IMR-90 (cell line): ENCODE measurements at regions not wholly inside any gene's neighbourhood (a gene's known extent, or its start where the extent isn't known, plus 50 kb on each side); places are given as distances from the start of the nearest gene placed in this dataset.

Source experiments
- ATAC-seq: fragments of 200-7000 bp; cut with Tn5 transposase; 2 replicates; pipeline ENCODE4 v1.9.1; 2020; ENCODE audit warnings: low read depth, mild to moderate bottlenecking, moderate library complexity
- BruUV-seq: library from RNA; stranded (reverse); fragments of 400-500 nt; replicated peaks from 2 replicates; lab custom pipeline; 2021; lab: Mats Ljungman, UMichigan
- CTCF ChIA-PET: fragments of 300-600 bp; formaldehyde crosslinking; extraction: SDS; loops from one replicate; lab custom pipeline; 2021; ENCODE audit warnings: antibody characterized with exemption; lab: Yijun Ruan, JAX
- POLR2A ChIA-PET: fragments of 300-600 bp; sonication (Branson Sonifier 250); formaldehyde crosslinking; loops from one replicate; lab custom pipeline; 2022; ENCODE audit warnings: antibody characterized with exemption; ENCODE audit not compliant: unreplicated experiment; lab: Charles Lee
- DNase-seq: peaks from one replicate; pipeline ENCODE4 v3.0.0; 2013
- H2AFZ ChIP-seq: replicated peaks from 2 replicates; pipeline ENCODE3; 2013; ENCODE audit warnings: low read length, mild to moderate bottlenecking; ENCODE audit not compliant: poor library complexity
- H2AK5ac ChIP-seq: 2 replicates; pipeline ENCODE4 v1.6.1; 2013; ENCODE audit warnings: low read depth, low read length, inconsistent platforms
- H2AK9ac ChIP-seq: replicated peaks from 2 replicates; pipeline ENCODE3; 2013; ENCODE audit warnings: mild to moderate bottlenecking, low read depth, low read length, moderate library complexity; ENCODE audit not compliant: poor library complexity
- H2BK120ac ChIP-seq: 2 replicates; pipeline ENCODE4 v1.6.1; 2013; ENCODE audit warnings: low read depth, low read length, inconsistent platforms
- H2BK15ac ChIP-seq: 3 replicates; pipeline ENCODE4 v1.6.1; 2013; ENCODE audit warnings: low read depth, low read length, inconsistent platforms
- H2BK20ac ChIP-seq: 2 replicates; pipeline ENCODE4 v1.6.1; 2013; ENCODE audit warnings: low read depth, mild to moderate bottlenecking, inconsistent platforms, low read length, moderate library complexity
- H2BK5ac ChIP-seq: 2 replicates; pipeline ENCODE4 v1.6.1; 2013; ENCODE audit warnings: mild to moderate bottlenecking, low read depth, low read length, inconsistent platforms; ENCODE audit not compliant: poor library complexity, severe bottlenecking
- H3K14ac ChIP-seq: replicated peaks from 2 replicates; pipeline ENCODE4 v1.6.1; 2013; ENCODE audit warnings: low read depth, low read length, inconsistent platforms
- H3K18ac ChIP-seq: 2 replicates; pipeline ENCODE4 v1.6.1; 2013; ENCODE audit warnings: low read depth, low read length, control low read depth
- H3K23ac ChIP-seq: 2 replicates; pipeline ENCODE4 v1.6.1; 2013; ENCODE audit warnings: low read depth, low read length, inconsistent platforms
- H3K27ac ChIP-seq: 2 replicates; pipeline ENCODE4 v1.5.1; 2013; ENCODE audit warnings: mild to moderate bottlenecking, control low read depth, low read length; ENCODE audit not compliant: insufficient read depth
- H3K27me3 ChIP-seq: 2 replicates; pipeline ENCODE4 v1.6.1; 2013; ENCODE audit warnings: low read length; ENCODE audit not compliant: control insufficient read depth, insufficient read depth
- H3K36me3 ChIP-seq: 2 replicates; pipeline ENCODE4 v1.6.1; 2013; ENCODE audit warnings: low read length, mixed read lengths; ENCODE audit not compliant: control insufficient read depth, insufficient read depth
- H3K4ac ChIP-seq: 2 replicates; pipeline ENCODE4 v1.6.1; 2013; ENCODE audit warnings: low read depth, low read length, inconsistent platforms
- H3K4me1 ChIP-seq: 2 replicates; pipeline ENCODE4 v1.6.1; 2013; ENCODE audit warnings: low read length, mixed read lengths; ENCODE audit not compliant: control insufficient read depth, insufficient read depth
- H3K4me2 ChIP-seq: 2 replicates; pipeline ENCODE4 v1.6.1; 2013; ENCODE audit warnings: low read depth, mild to moderate bottlenecking, control low read depth, low read length, moderate library complexity
- H3K4me3 ChIP-seq: 2 replicates; pipeline ENCODE4 v1.5.1; 2013; ENCODE audit warnings: low read depth, mild to moderate bottlenecking, control low read depth, low read length, moderate library complexity; ENCODE audit not compliant: insufficient read depth
- H3K56ac ChIP-seq: 2 replicates; pipeline ENCODE4 v1.6.1; 2013; ENCODE audit warnings: low read length, inconsistent platforms; ENCODE audit not compliant: insufficient read depth; ENCODE audit errors: extremely low read depth
- H3K79me1 ChIP-seq, 2 experiments: 2 replicates each; pipeline ENCODE4 v1.6.1; 2013; ENCODE audit warnings: low read length in 2 of 2, inconsistent platforms in 1 of 2, low read depth in 1 of 2
- H3K9ac ChIP-seq: 2 replicates; pipeline ENCODE4 v1.6.1; 2013; ENCODE audit warnings: low read depth, low read length, control low read depth
- H3K9me1 ChIP-seq: 2 replicates; pipeline ENCODE4 v1.6.1; 2013; ENCODE audit warnings: low read length, inconsistent platforms; ENCODE audit not compliant: insufficient read depth
- H3K9me3 ChIP-seq: 2 replicates; pipeline ENCODE4 v1.6.1; 2013; ENCODE audit warnings: low read length; ENCODE audit not compliant: control insufficient read depth, insufficient read depth
- H4K20me1 ChIP-seq: 2 replicates; pipeline ENCODE4 v1.6.1; 2013; ENCODE audit warnings: low read length, inconsistent platforms; ENCODE audit not compliant: insufficient read depth
- H4K5ac ChIP-seq: 2 replicates; pipeline ENCODE4 v1.6.1; 2013; ENCODE audit warnings: mild to moderate bottlenecking, low read depth, low read length, control low read depth
- H4K8ac ChIP-seq, 2 experiments: 2 replicates each; pipeline ENCODE4 v1.6.1; 2013; ENCODE audit warnings: low read depth in 2 of 2, low read length in 2 of 2, control low read depth in 1 of 2, inconsistent platforms in 1 of 2
- H4K91ac ChIP-seq: 2 replicates; pipeline ENCODE4 v1.6.1; 2013; ENCODE audit warnings: low read depth, low read length, inconsistent platforms; ENCODE audit not compliant: insufficient read depth
- BHLHE40 ChIP-seq: fragments of 150-350 bp; IDR thresholded peaks from 2 replicates; pipeline ENCODE4 v1.6.1; 2016; ENCODE audit warnings: mild to moderate bottlenecking, low read depth, low read length
- CEBPB ChIP-seq: IDR thresholded peaks from 2 replicates; pipeline ENCODE4 v1.6.1; 2012; ENCODE audit warnings: low read depth, low read length, improper control_type of control experiment
- CHD1 ChIP-seq: IDR thresholded peaks from 2 replicates; pipeline ENCODE4 v1.6.1; 2012; ENCODE audit warnings: low read depth, low read length, improper control_type of control experiment
- FOS ChIP-seq: fragments of 150-350 bp; IDR thresholded peaks from 2 replicates; pipeline ENCODE4 v1.6.1; 2016; ENCODE audit warnings: low read depth, low read length
- MAFK ChIP-seq: IDR thresholded peaks from 2 replicates; pipeline ENCODE4 v1.6.1; 2012; ENCODE audit warnings: low read depth, low read length, improper control_type of control experiment
- MAZ ChIP-seq: IDR thresholded peaks from 2 replicates; pipeline ENCODE4 v1.6.1; 2012; ENCODE audit warnings: low read depth, mild to moderate bottlenecking, low read length, improper control_type of control experiment, moderate library complexity, borderline replicate concordance
- MXI1 ChIP-seq: IDR thresholded peaks from 2 replicates; pipeline ENCODE4 v1.6.1; 2012; ENCODE audit warnings: low read depth, mild to moderate bottlenecking, low read length, moderate library complexity, borderline replicate concordance
- NFE2L2 ChIP-seq: fragments of 150-350 bp; IDR thresholded peaks from 2 replicates; pipeline ENCODE4 v1.6.1; 2016; ENCODE audit warnings: low read depth, mild to moderate bottlenecking, low read length
- POLR2A ChIP-seq: IDR thresholded peaks from 2 replicates; pipeline ENCODE4 v1.6.1; 2012; ENCODE audit warnings: mild to moderate bottlenecking, low read depth, low read length
- RAD21 ChIP-seq: IDR thresholded peaks from 2 replicates; pipeline ENCODE4 v1.6.1; 2012; ENCODE audit warnings: low read length, improper control_type of control experiment
- RCOR1 ChIP-seq: IDR thresholded peaks from 2 replicates; pipeline ENCODE4 v1.6.1; 2012; ENCODE audit warnings: mild to moderate bottlenecking, low read length, improper control_type of control experiment; ENCODE audit not compliant: insufficient replicate concordance
- SMC3 ChIP-seq: fragments of 150-350 bp; IDR thresholded peaks from 2 replicates; pipeline ENCODE4 v1.6.1; 2016; ENCODE audit warnings: low read depth, mild to moderate bottlenecking, antibody characterized with exemption, low read length, moderate library complexity
- WGBS, 2 experiments: methylation state at CpG; one replicate each; pipeline versions ENCODE4 v1.1.5 to v1.1.7; 2013; ENCODE audit warnings: missing lambda C conversion rate in 2 of 2; ENCODE audit not compliant: insufficient read length in 1 of 2; ENCODE audit errors: extremely low coverage in 2 of 2; 5-methylcytosine and 5-hydroxymethylcytosine counted together
- dilution Hi-C: fragments of 300-500 bp; cut with HindIII; formaldehyde crosslinking; loops from one replicate; pipeline ENCODE4 v1.14.3; 2018; ENCODE audit warnings: low sequenced_read_pairs; ENCODE audit not compliant: unreplicated experiment
- in situ Hi-C: fragments of 300-500 bp; cut with MboI; formaldehyde crosslinking; loops from 3 replicates; pipeline ENCODE4 v1.14.3; 2019; ENCODE audit warnings: low sequenced_read_pairs, inconsistent platforms, mixed read lengths
- intact Hi-C: fragments of 100-400 bp; cut with micrococcal nuclease; formaldehyde crosslinking; loops from 2 replicates; pipeline ENCODE4 v1.10.0; 2022
- TF ChIP-seq, protein P1 (sequence below): fragments of 150-350 bp; IDR thresholded peaks from 2 replicates; pipeline ENCODE4 v1.6.1; 2017; ENCODE audit warnings: mild to moderate bottlenecking, antibody characterized with exemption, low read length, low read depth
- TF ChIP-seq, protein P2 (sequence below): conservative IDR thresholded peaks from 2 replicates; pipeline ENCODE4 v1.5.1; 2012; ENCODE audit warnings: mild to moderate bottlenecking, low read depth, low read length, improper control_type of control experiment
- TF ChIP-seq, protein P3 (sequence below): fragments of 150-350 bp; IDR thresholded peaks from 2 replicates; pipeline ENCODE4 v1.6.1; 2016; ENCODE audit warnings: low read depth, mild to moderate bottlenecking, low read length, moderate library complexity, borderline replicate concordance

DNA sequence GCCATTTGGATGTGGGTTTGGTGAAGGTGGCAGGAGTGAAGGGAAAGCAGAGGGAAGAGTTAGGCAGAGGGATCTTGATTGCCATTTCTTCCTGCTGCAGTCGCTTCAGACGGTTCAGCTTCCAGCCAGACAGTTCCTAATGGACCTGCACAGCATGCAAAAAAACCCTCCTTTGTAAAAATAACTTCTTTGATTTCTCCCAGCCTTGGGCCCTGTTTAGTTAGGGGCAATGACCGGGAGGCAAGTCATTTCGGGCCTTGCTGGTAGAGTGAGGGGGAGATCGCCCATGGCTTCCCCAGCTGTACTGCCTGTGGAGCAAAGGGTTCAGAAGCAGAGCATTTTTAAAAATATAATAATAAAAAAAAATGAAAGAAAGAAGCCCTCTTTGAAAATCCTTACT is 67.2 kb upstream of the TLE1 start:
- no peak overlapping the region for H3K4me2 ChIP-seq
- TF ChIP-seq, protein P1, sequence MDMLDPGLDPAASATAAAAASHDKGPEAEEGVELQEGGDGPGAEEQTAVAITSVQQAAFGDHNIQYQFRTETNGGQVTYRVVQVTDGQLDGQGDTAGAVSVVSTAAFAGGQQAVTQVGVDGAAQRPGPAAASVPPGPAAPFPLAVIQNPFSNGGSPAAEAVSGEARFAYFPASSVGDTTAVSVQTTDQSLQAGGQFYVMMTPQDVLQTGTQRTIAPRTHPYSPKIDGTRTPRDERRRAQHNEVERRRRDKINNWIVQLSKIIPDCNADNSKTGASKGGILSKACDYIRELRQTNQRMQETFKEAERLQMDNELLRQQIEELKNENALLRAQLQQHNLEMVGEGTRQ, result no peak
- TF ChIP-seq SMC3, result no peak
- TF ChIP-seq MAFK, result no peak
- no peak for TF ChIP-seq POLR2A
- TF ChIP-seq RCOR1, result no peak
- no peak for TF ChIP-seq CEBPB
- no peak for TF ChIP-seq BHLHE40
- TF ChIP-seq FOS, result no peak
- no peak for TF ChIP-seq NFE2L2
- TF ChIP-seq CHD1, result no peak
- TF ChIP-seq, protein P2, sequence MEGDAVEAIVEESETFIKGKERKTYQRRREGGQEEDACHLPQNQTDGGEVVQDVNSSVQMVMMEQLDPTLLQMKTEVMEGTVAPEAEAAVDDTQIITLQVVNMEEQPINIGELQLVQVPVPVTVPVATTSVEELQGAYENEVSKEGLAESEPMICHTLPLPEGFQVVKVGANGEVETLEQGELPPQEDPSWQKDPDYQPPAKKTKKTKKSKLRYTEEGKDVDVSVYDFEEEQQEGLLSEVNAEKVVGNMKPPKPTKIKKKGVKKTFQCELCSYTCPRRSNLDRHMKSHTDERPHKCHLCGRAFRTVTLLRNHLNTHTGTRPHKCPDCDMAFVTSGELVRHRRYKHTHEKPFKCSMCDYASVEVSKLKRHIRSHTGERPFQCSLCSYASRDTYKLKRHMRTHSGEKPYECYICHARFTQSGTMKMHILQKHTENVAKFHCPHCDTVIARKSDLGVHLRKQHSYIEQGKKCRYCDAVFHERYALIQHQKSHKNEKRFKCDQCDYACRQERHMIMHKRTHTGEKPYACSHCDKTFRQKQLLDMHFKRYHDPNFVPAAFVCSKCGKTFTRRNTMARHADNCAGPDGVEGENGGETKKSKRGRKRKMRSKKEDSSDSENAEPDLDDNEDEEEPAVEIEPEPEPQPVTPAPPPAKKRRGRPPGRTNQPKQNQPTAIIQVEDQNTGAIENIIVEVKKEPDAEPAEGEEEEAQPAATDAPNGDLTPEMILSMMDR, result no peak
- TF ChIP-seq MAZ, result no peak
- no peak for TF ChIP-seq RAD21
- TF ChIP-seq, protein P3, sequence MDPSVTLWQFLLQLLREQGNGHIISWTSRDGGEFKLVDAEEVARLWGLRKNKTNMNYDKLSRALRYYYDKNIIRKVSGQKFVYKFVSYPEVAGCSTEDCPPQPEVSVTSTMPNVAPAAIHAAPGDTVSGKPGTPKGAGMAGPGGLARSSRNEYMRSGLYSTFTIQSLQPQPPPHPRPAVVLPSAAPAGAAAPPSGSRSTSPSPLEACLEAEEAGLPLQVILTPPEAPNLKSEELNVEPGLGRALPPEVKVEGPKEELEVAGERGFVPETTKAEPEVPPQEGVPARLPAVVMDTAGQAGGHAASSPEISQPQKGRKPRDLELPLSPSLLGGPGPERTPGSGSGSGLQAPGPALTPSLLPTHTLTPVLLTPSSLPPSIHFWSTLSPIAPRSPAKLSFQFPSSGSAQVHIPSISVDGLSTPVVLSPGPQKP, result no peak
- TF ChIP-seq MXI1, result no peak
- H3K79me1 ChIP-seq, result no peaks in the 10 kb centered on the region
- DNase-seq (no peak), ATAC-seq (no peak)
- no peaks in the 10 kb centered on the region for H3K36me3 ChIP-seq
- in situ Hi-C loops (no loop called here), intact Hi-C loops (no loop called here), dilution Hi-C loops (no loop called here)
- no peaks in the 10 kb centered on the region for H3K9me3 ChIP-seq
- H2AK9ac ChIP-seq, result no peak overlapping the region
- H3K27me3 ChIP-seq, result no peaks in the 10 kb centered on the region
- no peak overlapping the region for H4K91ac ChIP-seq
- no peaks in the 10 kb centered on the region for H3K4me1 ChIP-seq
- no peak overlapping the region for H2BK5ac ChIP-seq
- H4K8ac ChIP-seq, result no peak overlapping the region
- H3K23ac ChIP-seq, result no peak overlapping the region
- H2AK5ac ChIP-seq, result no peak overlapping the region
- H3K27ac ChIP-seq, result no peak overlapping the region
- no peak overlapping the region for H4K5ac ChIP-seq
- H3K4ac ChIP-seq, result no peak overlapping the region
- H2AFZ ChIP-seq, result no peak overlapping the region
- ChIA-PET POLR2A (interaction anchor here (0.6 kb wide), 1 partner anchor 95 kb away, joined by 6 read pairs; no protein-coding TSS in a partner anchor), CTCF (no interaction called here)
- H2BK120ac ChIP-seq, result no peak overlapping the region
- H3K4me3 ChIP-seq, result no peak overlapping the region
- H3K9me1 ChIP-seq, result no peaks in the 10 kb centered on the region; the same call in 1 of the 2 replicates
- H2BK20ac ChIP-seq, result no peak overlapping the region
- H4K20me1 ChIP-seq, result no peaks in the 10 kb centered on the region
- no peak overlapping the region for H3K18ac ChIP-seq
- H3K9ac ChIP-seq, result no peak overlapping the region
- no CpG with 5 or more reads among the region's 5 CpGs for WGBS, 2 experiments
- no peak overlapping the region for H2BK15ac ChIP-seq
- H3K14ac ChIP-seq, result no peak overlapping the region
- H3K56ac ChIP-seq, result no peak overlapping the region
- BruUV-seq, result no TSS peak
